Cardiac fibroblast (primary cell): ENCODE measurements at regions not wholly inside any gene's neighbourhood (a gene's known extent, or its start where the extent isn't known, plus 50 kb on each side); places are given as distances from the start of the nearest gene placed in this dataset.

ENCODE experiments used
- DNase-seq, 2 donors: peaks; one replicate each; pipeline versions ENCODE4 v3.0.0 to v3.0.0-alpha.2; 2010; ENCODE audit warnings: low read depth in 2 of 2
- H3K4me3 ChIP-seq, 2 donors: replicated peaks in 1 of 2; 1 replicate in 1 of 2; 2 replicates in 1 of 2; pipeline ENCODE4 v1.5.1; 2011; ENCODE audit warnings: low read depth in 2 of 2, low read length in 2 of 2, mild to moderate bottlenecking in 2 of 2, moderate library complexity in 1 of 2
- TF ChIP-seq, protein P1 (sequence below): IDR thresholded peaks from one replicate; pipeline ENCODE4 v1.5.1; 2011; ENCODE audit warnings: low read depth, mild to moderate bottlenecking, low read length, inconsistent platforms

DNA sequence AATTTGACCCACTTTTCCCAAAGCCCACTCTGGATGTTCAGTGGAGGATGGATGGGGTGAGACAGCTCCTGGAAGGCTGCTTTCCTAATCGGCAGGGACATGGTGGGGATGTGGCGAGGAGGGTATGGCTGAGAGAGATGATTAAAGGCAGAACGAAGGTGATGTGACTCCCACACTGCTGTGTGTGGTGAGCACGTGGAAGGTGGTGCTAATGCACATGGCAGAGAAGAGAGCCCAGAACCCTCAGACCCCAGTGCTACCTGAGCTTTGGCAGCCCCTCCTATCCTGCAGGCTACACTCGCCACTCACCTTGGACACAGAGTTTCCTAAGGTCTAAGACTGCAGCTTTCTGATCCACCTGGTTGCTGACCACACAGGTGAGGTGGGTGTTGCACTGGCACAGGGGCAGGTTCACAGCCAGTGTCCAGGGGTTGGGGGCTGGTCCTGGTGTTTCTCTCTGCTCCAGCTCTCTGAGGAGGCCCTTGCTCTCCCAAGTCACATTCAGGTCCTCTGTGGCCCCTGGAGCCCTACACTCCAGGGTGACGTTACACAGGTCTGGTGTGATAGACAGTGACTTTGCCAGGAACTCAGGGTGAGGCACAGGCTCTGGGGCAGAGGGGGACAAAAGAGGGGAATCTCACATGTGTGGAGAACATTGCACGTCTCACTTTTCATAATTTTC, 151.4 kb upstream of the ETV3 start:
- no peak for DNase-seq
- TF ChIP-seq, protein P1, sequence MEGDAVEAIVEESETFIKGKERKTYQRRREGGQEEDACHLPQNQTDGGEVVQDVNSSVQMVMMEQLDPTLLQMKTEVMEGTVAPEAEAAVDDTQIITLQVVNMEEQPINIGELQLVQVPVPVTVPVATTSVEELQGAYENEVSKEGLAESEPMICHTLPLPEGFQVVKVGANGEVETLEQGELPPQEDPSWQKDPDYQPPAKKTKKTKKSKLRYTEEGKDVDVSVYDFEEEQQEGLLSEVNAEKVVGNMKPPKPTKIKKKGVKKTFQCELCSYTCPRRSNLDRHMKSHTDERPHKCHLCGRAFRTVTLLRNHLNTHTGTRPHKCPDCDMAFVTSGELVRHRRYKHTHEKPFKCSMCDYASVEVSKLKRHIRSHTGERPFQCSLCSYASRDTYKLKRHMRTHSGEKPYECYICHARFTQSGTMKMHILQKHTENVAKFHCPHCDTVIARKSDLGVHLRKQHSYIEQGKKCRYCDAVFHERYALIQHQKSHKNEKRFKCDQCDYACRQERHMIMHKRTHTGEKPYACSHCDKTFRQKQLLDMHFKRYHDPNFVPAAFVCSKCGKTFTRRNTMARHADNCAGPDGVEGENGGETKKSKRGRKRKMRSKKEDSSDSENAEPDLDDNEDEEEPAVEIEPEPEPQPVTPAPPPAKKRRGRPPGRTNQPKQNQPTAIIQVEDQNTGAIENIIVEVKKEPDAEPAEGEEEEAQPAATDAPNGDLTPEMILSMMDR = no peak
- H3K4me3 ChIP-seq = no peak overlapping the region

DNA sequence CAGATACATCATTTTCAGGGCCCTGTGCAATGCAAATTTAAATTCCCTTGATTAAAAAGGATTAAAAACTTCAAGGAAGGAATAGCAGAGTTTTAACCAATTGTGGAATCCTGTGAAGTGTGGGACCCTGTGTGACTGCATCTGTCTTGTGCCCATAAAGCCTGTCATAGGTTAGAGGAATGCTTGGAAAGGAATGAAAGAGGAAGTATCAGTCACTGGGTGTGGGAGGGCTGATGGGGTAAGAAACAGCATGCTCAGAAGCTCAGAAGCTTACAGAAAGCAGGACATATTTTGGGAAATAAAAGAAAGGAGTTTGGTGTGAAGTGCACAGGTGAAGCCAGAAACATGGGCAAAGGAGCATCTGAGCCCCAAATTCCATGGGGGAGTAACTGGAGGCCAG, 150.8 kb upstream of the ETV3 start:
- no peak overlapping the region for H3K4me3 ChIP-seq
- TF ChIP-seq, protein P1 = no peak
- DNase-seq = no peak

DNA sequence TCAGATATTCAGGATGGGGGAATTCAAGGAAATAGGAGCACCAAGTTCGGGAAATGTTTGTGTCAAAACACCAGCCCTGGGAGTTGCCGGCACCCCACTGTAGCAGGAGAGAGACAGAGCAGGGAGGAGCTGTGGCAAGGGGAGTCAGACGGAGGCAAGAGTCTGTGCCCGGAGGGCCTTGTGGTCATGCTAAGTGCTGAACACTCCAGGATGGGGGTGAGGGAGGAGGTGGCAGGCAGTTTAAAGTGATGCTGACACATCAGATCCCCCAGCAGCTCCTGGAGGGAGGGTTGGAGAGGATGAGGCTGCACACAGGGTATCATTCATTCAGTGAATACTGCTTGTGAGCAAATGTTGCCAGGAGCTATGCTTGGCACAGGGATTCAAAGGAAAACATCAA, 150.3 kb upstream of the ETV3 start:
- TF ChIP-seq, protein P1 = no peak
- no peak overlapping the region for H3K4me3 ChIP-seq
- DNase-seq = no peak

DNA sequence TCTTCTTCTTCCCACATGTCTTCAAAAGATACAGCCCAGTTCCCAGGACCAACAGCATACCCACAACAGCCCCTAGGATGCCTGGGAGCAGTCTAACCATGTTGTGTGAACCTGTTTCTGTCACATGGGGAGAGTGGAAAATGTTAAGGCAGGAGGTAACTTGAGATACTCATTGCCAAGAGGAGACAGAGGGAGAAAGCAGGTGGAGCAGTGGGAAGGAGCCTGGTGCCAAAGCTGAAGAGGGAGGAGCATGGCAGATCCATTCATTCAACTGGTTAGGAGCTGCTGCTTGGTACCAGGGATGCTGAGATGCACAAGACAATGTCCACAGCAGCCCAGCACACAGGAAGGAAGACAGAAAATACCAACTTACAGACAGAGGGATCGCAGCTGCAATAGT, 149.8 kb upstream of the ETV3 start:
- H3K4me3 ChIP-seq = no peak overlapping the region
- TF ChIP-seq, protein P1 = no peak
- DNase-seq = no peak

DNA sequence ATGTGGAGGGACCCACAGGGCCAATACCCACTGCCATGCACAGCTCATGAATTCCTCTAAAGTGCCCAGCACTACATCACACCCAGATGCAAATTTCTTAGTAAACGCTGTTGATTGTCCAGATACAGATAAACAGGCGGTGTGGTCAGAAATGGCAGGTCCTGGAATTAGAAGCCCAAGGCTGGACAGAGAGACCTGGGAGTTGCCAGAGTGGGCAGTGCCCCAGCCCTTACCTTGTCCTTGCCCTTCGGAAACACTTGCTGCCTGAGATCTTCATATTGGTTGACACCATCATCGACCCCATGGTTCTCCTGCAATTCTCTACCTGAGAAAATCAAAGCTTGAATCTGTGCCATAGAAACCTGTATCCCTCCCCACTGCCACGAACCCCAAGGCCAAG, 149.3 kb upstream of the ETV3 start:
- H3K4me3 ChIP-seq = no peak overlapping the region
- DNase-seq = no peak
- TF ChIP-seq, protein P1 = no peak

DNA sequence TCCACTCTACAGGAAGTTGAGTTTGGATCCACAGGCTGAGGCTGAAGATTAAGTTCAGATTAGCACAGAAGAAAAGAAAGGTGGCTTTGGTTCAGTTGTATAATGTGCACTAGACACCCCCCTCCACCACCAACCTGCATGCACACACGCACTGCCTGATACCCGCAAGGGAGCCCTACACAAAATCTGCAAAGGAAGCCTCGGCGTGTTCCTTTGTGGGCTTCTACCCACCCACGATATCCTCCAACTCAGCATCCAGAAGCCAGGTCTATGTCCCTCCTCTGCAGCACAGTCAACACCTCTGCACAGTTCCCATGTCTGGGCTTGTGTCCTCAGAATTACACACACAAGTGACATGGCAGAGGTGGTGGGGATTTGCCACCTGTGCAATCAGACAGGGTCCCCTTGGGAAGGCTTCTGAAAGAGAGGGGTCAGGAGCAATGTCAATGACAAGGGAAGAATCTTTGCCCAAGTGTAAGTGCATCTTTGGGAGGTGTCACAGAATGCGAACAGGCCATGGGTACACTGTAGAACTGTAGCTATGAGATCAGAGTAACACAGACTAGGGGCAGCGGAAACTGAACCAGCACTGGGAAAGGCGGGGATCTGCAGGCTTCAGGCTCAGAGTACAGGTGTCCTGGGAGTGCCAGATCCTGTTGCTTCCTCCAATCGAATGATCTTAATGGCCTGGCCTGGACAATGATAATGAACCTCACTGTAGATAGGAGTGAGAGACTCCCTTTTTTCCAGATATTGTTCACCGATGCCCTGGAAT, 148.6 kb upstream of the ETV3 start:
- no peak overlapping the region for H3K4me3 ChIP-seq
- TF ChIP-seq, protein P1 = no peak
- DNase-seq = no peak

DNA sequence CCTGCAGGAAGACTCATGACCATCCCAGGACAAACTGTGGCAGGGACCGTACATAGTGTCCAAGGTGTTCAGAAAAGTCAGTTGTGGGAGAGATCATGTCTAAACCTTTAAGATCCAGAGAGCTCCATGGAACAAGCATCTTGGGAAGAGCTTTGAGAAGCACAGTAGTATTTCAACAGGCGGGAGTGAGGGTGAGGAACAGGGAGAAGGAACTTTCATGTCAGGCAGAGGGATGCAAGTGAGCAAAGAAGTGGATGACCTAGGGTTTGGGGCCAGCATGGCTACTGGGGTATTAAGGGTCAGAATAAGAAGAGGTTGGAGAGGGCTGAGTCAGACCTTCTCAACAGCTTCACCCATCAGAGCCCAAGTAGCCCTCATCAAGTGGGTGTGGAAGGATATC, 147.9 kb upstream of the ETV3 start:
- no peak for DNase-seq
- TF ChIP-seq, protein P1 = no peak
- no peak overlapping the region for H3K4me3 ChIP-seq
